ENCODE measurements at regions not wholly inside any gene's neighbourhood (a gene's known extent, or its start where the extent isn't known, plus 50 kb on each side); places are given as distances from the start of the nearest gene placed in this dataset.

GRCh38 chr4:11299836-11300235 is 128.9 kb downstream of the HS3ST1 start:
- H3K4me1 ChIP-seq, result no peaks in the 10 kb centered on the region
- DNase-seq, result no peak
- in situ Hi-C loops (cut with MboI; ENCODE audit: low pct_ligation_motif_present in 1 of 4, low pct_unique_long_range_greater_than_20kb in 1 of 4, low sequenced_read_pairs in 3 of 4) (no loop called here), intact Hi-C loops (cut with DNase I; ENCODE audit: low total_unique reads) (no loop called here)
- TF ChIP-seq EP300 (IDR thresholded peaks at IDR 0.05; ENCODE audit: low read depth) (no peak), CTCF (IDR thresholded peaks at IDR 0.05) (no peak)
- no peaks in the 10 kb centered on the region for H3K9me3 ChIP-seq
- H3K36me3 ChIP-seq, result no peaks in the 10 kb centered on the region
- no peaks in the 10 kb centered on the region for H3K27me3 ChIP-seq
- no peak overlapping the region for H3K4me3 ChIP-seq
- H3K27ac ChIP-seq, result no peak overlapping the region
- 81 to 94% methylated on average over 5 of the region's 5 CpGs for WGBS, 2 donors (ENCODE audit: low coverage in 1 of 2)

GRCh38 chr4:11299016-11299415 is 129.7 kb downstream of the HS3ST1 start:
- intact Hi-C loops (cut with DNase I; ENCODE audit: low total_unique reads) (no loop called here), in situ Hi-C loops (cut with MboI; ENCODE audit: low pct_ligation_motif_present in 1 of 4, low pct_unique_long_range_greater_than_20kb in 1 of 4, low sequenced_read_pairs in 3 of 4) (no loop called here)
- 81 to 90% methylated on average over 3 to 6 of the region's 6 CpGs for WGBS, 2 donors (ENCODE audit: low coverage in 1 of 2)

GRCh38 chr4:11298451-11298850 is 130.2 kb downstream of the HS3ST1 start:
- no peaks in the 10 kb centered on the region for H3K27me3 ChIP-seq
- no peak overlapping the region for H3K4me3 ChIP-seq
- H3K9me3 ChIP-seq, result no peaks in the 10 kb centered on the region
- no peak for DNase-seq
- no peaks in the 10 kb centered on the region for H3K36me3 ChIP-seq
- H3K4me1 ChIP-seq, result no peaks in the 10 kb centered on the region
- intact Hi-C loops (cut with DNase I; ENCODE audit: low total_unique reads), result no loop called here
- WGBS, 2 donors (ENCODE audit: low coverage in 1 of 2), result 77 to 89% methylated on average over 1 of the region's 1 CpG
- in situ Hi-C loops (cut with MboI; ENCODE audit: low pct_ligation_motif_present in 1 of 4, low pct_unique_long_range_greater_than_20kb in 1 of 4, low sequenced_read_pairs in 3 of 4), result no loop called here
- TF ChIP-seq EP300 (IDR thresholded peaks at IDR 0.05; ENCODE audit: low read depth), result no peak
- H3K27ac ChIP-seq, result no peak overlapping the region

More at GRCh38 chr4:11299016-11299415, 129.7 kb downstream of the HS3ST1 start:
- H3K27ac ChIP-seq, result no peak overlapping the region
- no peaks in the 10 kb centered on the region for H3K27me3 ChIP-seq
- H3K4me1 ChIP-seq, result no peaks in the 10 kb centered on the region
- no peak overlapping the region for H3K4me3 ChIP-seq
- no peak for DNase-seq
- no peaks in the 10 kb centered on the region for H3K36me3 ChIP-seq
- no peaks in the 10 kb centered on the region for H3K9me3 ChIP-seq
- no peak for TF ChIP-seq EP300 (IDR thresholded peaks at IDR 0.05; ENCODE audit: low read depth)
- TF ChIP-seq POLR2AphosphoS5 (IDR thresholded peaks at IDR 0.05), result no peak
- TF ChIP-seq CTCF (IDR thresholded peaks at IDR 0.05), result no peak
- no peak for TF ChIP-seq POLR2A (IDR thresholded peaks at IDR 0.05)

GRCh38 chr4:11297627-11298026 is 131.1 kb downstream of the HS3ST1 start:
- Histone ChIP-seq H3K27me3 (no peaks in the 10 kb centered on the region), H3K9me3 (no peaks in the 10 kb centered on the region), H3K4me1 (no peaks in the 10 kb centered on the region), H3K36me3 (no peaks in the 10 kb centered on the region), H3K4me3 (no peak overlapping the region), H3K27ac (no peak overlapping the region)
- TF ChIP-seq POLR2AphosphoS5 (IDR thresholded peaks at IDR 0.05) (no peak), POLR2A (IDR thresholded peaks at IDR 0.05) (no peak), CTCF (IDR thresholded peaks at IDR 0.05) (no peak), EP300 (IDR thresholded peaks at IDR 0.05; ENCODE audit: low read depth) (no peak)
- DNase-seq, result no peak
- 71 to 83% methylated on average over 3 of the region's 3 CpGs for WGBS, 2 donors (ENCODE audit: low coverage in 1 of 2)
- in situ Hi-C loops (cut with MboI; ENCODE audit: low pct_ligation_motif_present in 1 of 4, low pct_unique_long_range_greater_than_20kb in 1 of 4, low sequenced_read_pairs in 3 of 4) (no loop called here), intact Hi-C loops (cut with DNase I; ENCODE audit: low total_unique reads) (no loop called here)

- intact Hi-C loops (cut with DNase I; ENCODE audit: low total_unique reads), result no loop called here
- no peak overlapping the region for H3K27ac ChIP-seq
- H3K4me1 ChIP-seq, result no peaks in the 10 kb centered on the region
- in situ Hi-C loops (cut with MboI; ENCODE audit: low pct_ligation_motif_present in 1 of 4, low pct_unique_long_range_greater_than_20kb in 1 of 4, low sequenced_read_pairs in 3 of 4), result no loop called here
- no peak for DNase-seq
- H3K36me3 ChIP-seq, result no peaks in the 10 kb centered on the region
- 65 to 72% methylated on average over 4 of the region's 4 CpGs for WGBS, 2 donors (ENCODE audit: low coverage in 1 of 2)
- H3K27me3 ChIP-seq, result no peaks in the 10 kb centered on the region
- no peak overlapping the region for H3K4me3 ChIP-seq
- TF ChIP-seq POLR2AphosphoS5 (IDR thresholded peaks at IDR 0.05), result no peak
- TF ChIP-seq CTCF (IDR thresholded peaks at IDR 0.05), result no peak
- TF ChIP-seq POLR2A (IDR thresholded peaks at IDR 0.05), result no peak
- no peak for TF ChIP-seq EP300 (IDR thresholded peaks at IDR 0.05; ENCODE audit: low read depth)
- H3K9me3 ChIP-seq, result no peaks in the 10 kb centered on the region
These were observed 131.5 kb downstream of the HS3ST1 start for GRCh38 chr4:11297201-11297600.
